ENCODE measurements at regions not wholly inside any gene's neighbourhood (a gene's known extent, or its start where the extent isn't known, plus 50 kb on each side); places are given as distances from the start of the nearest gene placed in this dataset.

- no peak for DNase-seq (ENCODE audit: low read depth in 2 of 2, low spot score in 1 of 2)
These were observed 516.6 kb upstream of the ZEB2 start for GRCh38 chr2:145036421-145037011.

DNA sequence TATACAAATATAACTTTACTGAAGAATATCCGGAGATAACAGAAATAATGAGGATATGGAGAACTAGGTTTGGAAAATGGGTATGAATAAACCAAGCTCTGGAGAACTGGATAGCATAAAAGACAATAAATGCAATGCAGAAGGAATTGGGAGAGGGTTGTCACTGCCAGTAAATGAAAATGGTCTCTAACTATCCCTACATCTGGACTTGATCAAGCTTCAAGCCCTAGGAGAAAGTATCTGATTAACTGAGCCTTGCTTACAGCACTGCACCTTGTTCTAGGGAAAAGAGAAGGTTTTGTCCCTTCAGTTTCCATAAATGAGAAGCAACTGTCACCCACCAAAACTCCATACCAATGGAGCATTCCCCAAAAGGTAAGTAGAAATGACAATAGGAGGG lies 514.6 kb upstream of the ZEB2 start:
- no peak for DNase-seq (ENCODE audit: low read depth in 2 of 2, low spot score in 1 of 2)

GRCh38 chr2:145033438-145033837 lies 513.5 kb upstream of the ZEB2 start:
- DNase-seq (ENCODE audit: low read depth in 2 of 2, low spot score in 1 of 2), result no peak

DNA sequence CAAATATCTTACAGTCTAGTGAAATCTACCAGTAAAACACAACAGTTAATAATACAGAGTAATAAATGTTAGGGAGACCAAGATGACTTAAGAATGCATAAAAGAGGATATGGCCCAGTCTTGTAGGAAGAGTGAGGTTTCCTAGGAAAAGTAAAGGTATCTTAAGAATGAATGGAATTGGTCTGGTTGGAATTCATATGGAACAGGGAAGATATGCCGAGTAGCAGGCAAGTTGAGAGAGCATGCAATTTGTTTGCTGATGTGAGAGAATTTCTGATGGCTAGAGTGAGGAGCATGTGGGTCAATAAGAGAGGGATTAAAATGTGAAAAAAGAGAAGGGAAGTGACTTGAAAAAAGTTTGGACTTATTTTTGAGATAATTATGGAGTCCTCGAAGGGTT lies 512.9 kb upstream of the ZEB2 start:
- no peak for DNase-seq (ENCODE audit: low read depth in 2 of 2, low spot score in 1 of 2)

DNA sequence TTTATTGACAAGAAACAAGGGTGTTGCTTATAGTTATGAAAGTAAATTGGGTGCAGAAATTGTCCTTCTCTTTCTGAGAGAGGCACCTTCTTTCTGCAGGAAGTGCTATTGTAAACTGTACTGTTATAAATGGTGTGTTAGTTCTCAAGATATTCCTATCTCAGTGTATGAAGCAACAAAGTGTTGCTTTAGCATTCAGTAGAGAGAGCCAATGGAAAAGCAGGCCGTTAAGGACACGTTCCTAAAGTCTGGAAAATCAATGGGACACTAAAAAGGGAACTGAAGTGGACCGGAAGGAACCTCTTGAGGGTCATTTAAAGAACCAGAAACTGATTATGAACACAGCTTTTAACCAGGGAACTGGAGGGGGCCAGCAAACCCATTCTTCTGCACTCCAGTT lies 510.0 kb upstream of the ZEB2 start:
- no peak for DNase-seq (ENCODE audit: low read depth in 2 of 2, low spot score in 1 of 2)

- no peak for DNase-seq (ENCODE audit: low read depth in 2 of 2, low spot score in 1 of 2)
These were observed 509.2 kb upstream of the ZEB2 start for GRCh38 chr2:145029081-145029480.

GRCh38 chr2:145028101-145028920 lies 508.4 kb upstream of the ZEB2 start:
- no peak for DNase-seq (ENCODE audit: low read depth in 2 of 2, low spot score in 1 of 2)

DNA sequence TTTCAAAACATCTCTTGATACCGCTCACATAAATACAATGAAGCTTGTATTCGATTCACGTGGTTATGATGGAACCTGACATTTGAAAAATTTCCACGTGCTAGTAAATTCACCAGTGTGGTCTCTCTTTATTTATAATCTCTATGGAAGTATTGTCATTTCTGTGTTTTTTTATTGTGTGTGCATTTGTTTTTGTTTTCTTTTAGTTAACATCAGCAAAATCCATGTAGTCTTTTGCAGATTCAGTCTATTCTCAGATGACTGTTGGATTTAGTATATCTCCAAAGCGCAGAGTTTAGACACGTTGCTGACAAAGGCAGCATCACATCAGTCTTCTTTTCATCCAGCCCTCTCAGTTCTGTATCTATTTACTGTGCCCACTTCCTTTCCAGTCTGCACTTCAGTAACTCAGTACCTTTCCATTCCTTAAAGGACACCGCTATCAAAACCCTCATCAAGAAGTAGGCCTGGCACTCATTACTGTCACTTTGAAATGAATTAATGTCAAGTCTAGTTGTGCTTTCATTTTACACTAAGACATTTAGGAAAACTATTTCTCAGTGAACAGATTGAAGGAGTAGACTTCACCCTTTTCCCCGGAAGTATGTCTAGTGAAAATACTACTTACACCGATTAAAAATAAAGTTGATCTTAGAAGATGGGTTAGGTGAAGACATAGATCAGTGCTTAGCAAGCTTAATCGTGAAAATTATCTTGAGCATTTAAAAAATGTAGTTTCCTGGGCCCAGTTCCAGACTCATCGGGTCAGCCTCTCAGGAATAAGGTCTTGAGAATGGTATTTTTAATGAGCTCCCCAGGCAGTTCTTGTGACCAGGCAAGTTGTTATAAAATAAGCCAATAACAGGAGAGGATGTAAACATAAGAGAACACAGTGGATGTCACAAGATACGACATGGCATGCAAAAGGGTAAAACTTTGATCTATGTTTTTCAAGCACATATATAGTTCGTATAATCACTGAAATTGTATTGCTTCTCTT lies 506.8 kb upstream of the ZEB2 start:
- no peak for DNase-seq (ENCODE audit: low read depth in 2 of 2, low spot score in 1 of 2)

GRCh38 chr2:145025382-145025781 lies 505.5 kb upstream of the ZEB2 start:
- no peak for DNase-seq (ENCODE audit: low read depth in 2 of 2, low spot score in 1 of 2)

DNA sequence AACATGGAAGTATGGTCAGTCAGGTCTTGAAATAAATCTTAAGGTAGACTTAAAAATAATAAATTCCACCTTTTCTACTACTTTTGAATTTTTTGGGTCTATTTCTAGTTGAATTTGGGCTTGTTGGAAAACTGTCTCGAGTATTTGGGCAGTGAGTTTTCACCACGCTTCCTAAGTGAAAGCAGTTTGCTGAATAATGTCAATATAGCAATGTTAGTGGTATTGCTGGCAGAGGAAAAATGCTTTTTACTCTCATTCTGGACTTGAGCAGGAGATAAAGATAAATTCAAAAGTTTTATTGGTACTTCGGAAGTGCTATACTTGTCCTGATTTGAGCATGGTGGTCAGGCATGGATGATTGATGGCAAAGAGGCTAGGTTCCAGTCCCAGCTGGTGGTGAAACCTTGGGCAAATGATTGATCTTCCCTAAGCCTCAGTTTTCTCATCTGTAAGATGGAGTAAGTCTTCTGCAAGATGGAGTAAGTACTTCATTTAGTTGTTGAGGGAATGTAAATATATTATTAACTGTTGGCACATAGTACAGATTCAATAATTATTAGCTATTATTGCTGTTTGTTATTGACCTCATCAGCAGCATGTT lies 503.5 kb upstream of the ZEB2 start:
- no peak for DNase-seq (ENCODE audit: low read depth in 2 of 2, low spot score in 1 of 2)

DNA sequence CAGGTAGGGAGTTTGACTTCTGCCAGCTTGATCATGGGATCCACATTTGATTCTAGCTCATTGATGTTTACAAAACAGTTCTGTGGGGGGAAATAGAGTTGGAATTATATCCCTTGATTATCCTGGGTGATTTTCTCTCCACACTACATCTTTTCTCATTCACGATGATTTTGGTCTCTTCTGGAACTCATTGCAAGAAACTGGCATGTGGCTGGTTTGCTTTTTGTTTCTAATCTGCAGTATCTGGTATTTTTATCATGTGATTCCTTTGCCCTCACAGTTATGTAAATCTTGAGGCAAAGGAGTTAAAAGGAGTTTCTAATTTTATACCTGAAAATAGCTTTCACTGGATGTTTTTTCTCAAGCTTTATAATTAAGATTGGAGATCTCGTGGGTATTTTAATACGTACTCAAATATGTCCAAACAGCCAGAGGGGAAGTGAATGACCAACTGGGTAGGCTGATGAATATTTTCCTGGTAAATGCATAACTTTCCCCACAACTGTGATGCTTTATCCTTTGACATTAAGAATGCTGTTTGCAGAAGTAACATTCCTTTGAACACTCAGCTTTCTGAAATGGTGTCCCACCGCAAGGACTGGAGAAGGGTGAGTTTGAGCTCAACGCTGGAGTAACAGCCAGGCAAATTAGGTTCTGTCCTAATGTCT lies 502.9 kb upstream of the ZEB2 start:
- no peak for DNase-seq (ENCODE audit: low read depth in 2 of 2, low spot score in 1 of 2)

DNA sequence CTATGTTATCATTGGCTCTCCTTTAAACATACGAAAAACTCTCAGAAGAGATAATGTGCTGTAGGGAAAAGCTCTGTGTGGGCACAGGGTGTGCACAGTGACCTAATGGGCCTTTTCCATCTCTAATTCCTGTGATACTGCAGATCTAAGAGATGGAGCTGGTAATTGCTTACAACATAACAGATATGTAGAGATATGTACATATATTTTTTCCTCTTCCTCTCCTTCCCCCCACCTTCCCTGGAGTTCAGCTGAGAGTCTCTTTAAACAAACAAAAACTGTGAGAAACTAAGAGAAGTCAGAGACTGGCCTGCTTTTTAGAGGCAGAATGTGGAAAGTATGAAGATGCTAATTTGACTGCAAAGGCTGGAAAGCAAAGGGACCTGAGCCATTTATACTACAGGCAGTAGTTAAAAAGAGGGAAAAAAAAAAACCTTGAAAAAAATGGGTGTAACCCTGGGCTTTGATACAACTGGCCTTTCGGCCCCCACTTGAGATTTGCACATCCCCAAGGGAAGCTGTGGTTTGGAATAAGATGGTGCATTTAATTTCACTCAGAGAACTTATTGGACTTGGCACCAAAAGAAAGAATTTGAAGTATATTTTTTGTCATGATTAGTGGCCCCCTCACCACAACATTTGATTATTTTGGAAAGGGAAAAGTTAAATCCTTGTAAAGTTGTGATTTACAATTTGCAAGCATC lies 502.2 kb upstream of the ZEB2 start:
- no peak for DNase-seq (ENCODE audit: low read depth in 2 of 2, low spot score in 1 of 2)

- DNase-seq (ENCODE audit: low read depth in 2 of 2, low spot score in 1 of 2), result no peak
These were observed 500.8 kb upstream of the ZEB2 start for GRCh38 chr2:145020694-145021093.

- no peak for DNase-seq (ENCODE audit: low read depth in 2 of 2, low spot score in 1 of 2)
These were observed 500.2 kb upstream of the ZEB2 start for GRCh38 chr2:145020139-145020538.

GRCh38 chr2:145018502-145018901 lies 498.6 kb upstream of the ZEB2 start:
- no peak for DNase-seq (ENCODE audit: low read depth in 2 of 2, low spot score in 1 of 2)

GRCh38 chr2:145017149-145017548 lies 497.2 kb upstream of the ZEB2 start:
- DNase-seq (ENCODE audit: low read depth in 2 of 2, low spot score in 1 of 2), result no peak

- no peak for DNase-seq (ENCODE audit: low read depth in 2 of 2, low spot score in 1 of 2)
These were observed 496.8 kb upstream of the ZEB2 start for GRCh38 chr2:145016711-145017110.

- no peak for DNase-seq (ENCODE audit: low read depth in 2 of 2, low spot score in 1 of 2)
These were observed 495.6 kb upstream of the ZEB2 start for GRCh38 chr2:145015561-145015960.

DNA sequence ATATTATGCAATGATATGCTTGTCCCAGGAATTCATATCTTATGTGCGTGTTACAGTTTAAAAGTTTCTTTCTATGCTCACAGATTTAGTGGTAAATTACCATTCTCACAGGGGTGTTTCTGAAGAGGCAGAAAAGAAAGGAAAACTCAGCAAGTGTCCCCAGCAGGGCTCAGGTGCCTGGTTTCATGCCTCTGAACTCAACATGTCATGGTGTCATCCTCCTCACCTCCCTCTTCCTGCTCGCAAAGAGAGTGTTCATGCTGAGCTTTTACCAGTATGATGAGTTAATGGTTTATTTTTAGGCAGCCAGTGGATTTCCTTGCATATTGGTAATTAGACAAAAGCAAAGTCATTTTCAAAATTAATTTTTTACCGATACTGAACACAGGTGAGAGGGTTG lies 492.9 kb upstream of the ZEB2 start:
- no peak for DNase-seq (ENCODE audit: low read depth in 2 of 2, low spot score in 1 of 2)

GRCh38 chr2:145012214-145012670 lies 492.3 kb upstream of the ZEB2 start:
- DNase-seq (ENCODE audit: low read depth in 2 of 2, low spot score in 1 of 2), result no peak

All from stimulated activated CD8-positive, alpha-beta memory T cell treated with anti-CD3 and anti-CD28 coated beads, Interleukin-4, amount 100 ng/mL, for 1 hour (primary cell).